SU-DHL-6 (cell line): ENCODE measurements at regions not wholly inside any gene's neighbourhood (a gene's known extent, or its start where the extent isn't known, plus 50 kb on each side); places are given as distances from the start of the nearest gene placed in this dataset.
"Not testable (repeated sequence)": the region's sequence is repeated elsewhere in the genome, so short reads cannot be mapped to it uniquely, and the experiment has no call there.

Experiments used
- H2AFZ ChIP-seq: fragments of 200-600 bp; sonication (generic); 2 replicates; pipeline ENCODE4 v1.6.1; 2014; ENCODE audit warnings: low read depth, mild to moderate bottlenecking, moderate library complexity, mixed read lengths, antibody characterized with exemption, low read length; ENCODE audit not compliant: severe bottlenecking
- H3F3A ChIP-seq: fragments of 200-600 bp; shearing (Covaris generic); 2 replicates; pipeline ENCODE4 v1.6.0; 2016; ENCODE audit warnings: antibody characterized with exemption, mild to moderate bottlenecking; ENCODE audit not compliant: insufficient read depth
- H3K27ac ChIP-seq: fragments of 200-600 bp; sonication (generic); 2 replicates; pipeline ENCODE4 v1.5.1; 2016; ENCODE audit warnings: low read depth, mild to moderate bottlenecking, low read length, moderate library complexity, mixed read lengths
- H3K27me3 ChIP-seq: fragments of 200-600 bp; sonication (generic), shearing (Covaris generic); 2 replicates; pipeline ENCODE4 v1.6.0; 2014; ENCODE audit warnings: mild to moderate bottlenecking, low read length
- H3K36me3 ChIP-seq: fragments of 200-600 bp; sonication (generic); 2 replicates; pipeline ENCODE4 v1.6.1; 2014; ENCODE audit warnings: mild to moderate bottlenecking, low read length, mixed read lengths
- H3K4me2 ChIP-seq: fragments of 300-600, 200-600 bp; shearing (Covaris generic), sonication (generic); 2 replicates; pipeline ENCODE4 v1.6.0; 2014; ENCODE audit warnings: low read length, low read depth, mild to moderate bottlenecking; ENCODE audit not compliant: poor library complexity, severe bottlenecking
- H3K4me3 ChIP-seq: fragments of 200-600 bp; sonication (generic); 2 replicates; pipeline ENCODE4 v1.5.1; 2014; ENCODE audit warnings: antibody characterized with exemption, low read length, mild to moderate bottlenecking, mixed read lengths; ENCODE audit not compliant: insufficient read depth, poor library complexity, severe bottlenecking
- H3K79me2 ChIP-seq: fragments of 200-600 bp; sonication (generic); 2 replicates; pipeline ENCODE4 v1.6.1; 2014; ENCODE audit warnings: mild to moderate bottlenecking, low read length, moderate library complexity; ENCODE audit not compliant: insufficient read depth
- H3K9ac ChIP-seq: fragments of 200-600 bp; sonication (generic); 2 replicates; pipeline ENCODE4 v1.7.0; 2014; ENCODE audit warnings: mild to moderate bottlenecking, low read length
- H3K9me2 ChIP-seq: fragments of 200-600 bp; sonication (generic); replicated peaks from 2 replicates; pipeline ENCODE4 v1.6.1; 2014; ENCODE audit warnings: low read length; ENCODE audit not compliant: insufficient read depth
- H3K9me3 ChIP-seq: fragments of 200-600 bp; sonication (generic); 2 replicates; pipeline ENCODE4 v1.6.1; 2014; ENCODE audit warnings: low read length, mixed read lengths; ENCODE audit not compliant: insufficient read depth
- H4K20me1 ChIP-seq: fragments of 200-600 bp; sonication (generic); 2 replicates; pipeline ENCODE4 v1.6.1; 2014; ENCODE audit warnings: low read depth, mild to moderate bottlenecking, antibody characterized with exemption, low read length, moderate library complexity, mixed read lengths
- CTCF ChIP-seq: fragments of 200-600 bp; sonication (generic); IDR thresholded peaks from one replicate; pipeline ENCODE4 v1.5.1; 2017; ENCODE audit warnings: antibody characterized with exemption, mild to moderate bottlenecking, low read length, moderate library complexity; ENCODE audit not compliant: insufficient read depth, poor library complexity, severe bottlenecking
- EZH2phosphoT487 ChIP-seq: fragments of 200-600 bp; sonication (generic), shearing (Covaris generic); conservative IDR thresholded peaks from 2 replicates; pipeline ENCODE4 v1.6.1; 2018; ENCODE audit warnings: mild to moderate bottlenecking, antibody characterized with exemption, low read length, moderate library complexity, mixed read lengths

GRCh38 chr9:24189986-24190385, 355.7 kb downstream of the IZUMO3 start:
- H3K79me2 ChIP-seq = no peaks in the 10 kb centered on the region
- peaks cover 5% of the 10 kb centered on the region; the same call in 1 of the 2 replicates for H3K9me2 ChIP-seq
- H2AFZ ChIP-seq = no peak overlapping the region
- no peak overlapping the region for H3K27ac ChIP-seq
- no peaks in the 10 kb centered on the region for H4K20me1 ChIP-seq
- no peaks in the 10 kb centered on the region for H3F3A ChIP-seq
- no peak overlapping the region for H3K4me2 ChIP-seq
- 0 out of 2 replicates have a peak, but pooled peaks cover 6% of the 10 kb centered on the region for H3K9me3 ChIP-seq
- no peaks in the 10 kb centered on the region for H3K36me3 ChIP-seq
- H3K4me3 ChIP-seq = no peak overlapping the region
- TF ChIP-seq CTCF (no peak), EZH2phosphoT487 (no peak)
- no peak overlapping the region for H3K9ac ChIP-seq
- H3K27me3 ChIP-seq = no peaks in the 10 kb centered on the region

DNA sequence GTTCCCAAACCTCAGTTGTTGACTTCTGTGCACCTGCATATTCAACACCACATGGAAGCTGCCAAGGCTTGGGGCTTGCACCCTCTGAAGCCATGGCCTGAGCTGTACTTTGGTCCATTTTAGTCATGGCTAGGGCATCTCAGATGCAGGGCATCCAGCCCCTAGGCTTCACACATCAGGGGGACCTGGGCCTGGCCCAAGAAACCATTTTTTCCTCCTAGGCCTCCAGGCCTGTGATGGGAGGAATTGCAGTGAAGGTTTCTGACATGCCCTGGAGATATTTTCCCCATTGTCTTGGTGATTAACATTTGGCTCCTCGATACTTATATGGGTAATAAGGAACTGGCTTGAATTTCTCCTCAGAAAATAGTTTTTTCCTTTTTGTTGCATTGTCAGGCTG, 354.5 kb upstream of the ELAVL2 start:
- H3K36me3 ChIP-seq, H3K9me2 ChIP-seq, H3F3A ChIP-seq, H3K27me3 ChIP-seq, H3K4me3 ChIP-seq, H2AFZ ChIP-seq, H3K79me2 ChIP-seq, H3K4me2 ChIP-seq, H4K20me1 ChIP-seq, H3K9ac ChIP-seq, H3K27ac ChIP-seq: not testable (repeated sequence)
- peaks cover 21% of the 10 kb centered on the region; the same call in 1 of the 2 replicates for H3K9me3 ChIP-seq

- Histone ChIP-seq H3K4me3 (no peak overlapping the region), H3K9ac (no peak overlapping the region), H2AFZ (no peak overlapping the region), H4K20me1 (no peaks in the 10 kb centered on the region), H3K27me3 (no peaks in the 10 kb centered on the region), H3F3A (no peaks in the 10 kb centered on the region), H3K4me2 (no peak overlapping the region), H3K79me2 (no peaks in the 10 kb centered on the region), H3K9me2 (no peaks in the 10 kb centered on the region), H3K36me3 (no peaks in the 10 kb centered on the region), H3K27ac (no peak overlapping the region), H3K9me3 (no peaks in the 10 kb centered on the region)
- no peak for TF ChIP-seq CTCF
- no peak for TF ChIP-seq EZH2phosphoT487
Measured at GRCh38 chr9:24144796-24145195, 318.8 kb upstream of the ELAVL2 start.

- not testable (repeated sequence) for H2AFZ ChIP-seq, H3K9me3 ChIP-seq, H3K9ac ChIP-seq, H3K4me2 ChIP-seq, H3K27me3 ChIP-seq, H3K79me2 ChIP-seq, H3K27ac ChIP-seq, H3K36me3 ChIP-seq, H4K20me1 ChIP-seq, H3K9me2 ChIP-seq, H3K4me3 ChIP-seq, H3F3A ChIP-seq
Measured at GRCh38 chr9:24135072-24135471, 309.0 kb upstream of the ELAVL2 start.
